Naive thymus-derived CD8-positive, alpha-beta T cell (primary cell): ENCODE measurements at regions not wholly inside any gene's neighbourhood (a gene's known extent, or its start where the extent isn't known, plus 50 kb on each side); places are given as distances from the start of the nearest gene placed in this dataset.
"Not testable (repeated sequence)": the region's sequence is repeated elsewhere in the genome, so short reads cannot be mapped to it uniquely, and the experiment has no call there.

Source experiments
- ATAC-seq, 2 donors: fragments of 150-1000 bp; cut with Tn5 transposase in 1 of 2; sonication (Bioruptor Pico), chemical (Tn5 transposase) in 1 of 2; 1 replicate in 1 of 2; 2 replicates in 1 of 2; pipeline ENCODE4 v1.10.0; 2021; ENCODE audit warnings: mild to moderate bottlenecking in 2 of 2, moderate library complexity in 2 of 2
- POLR2A ChIA-PET: fragments of 350-600 bp; sonication (Branson Sonifier 250); formaldehyde crosslinking; loops from one replicate; lab custom pipeline; 2021; ENCODE audit warnings: antibody characterized with exemption; lab: Charles Lee
- DNase-seq, 10 donors: peaks; one replicate each; pipeline versions ENCODE4 v3.0.0 to v3.0.0-alpha.2; 2020 to 2022
- H3K27ac Mint-ChIP-seq, 10 donors: one replicate each; pipeline ENCODE4 v1.8.0; 2020 to 2022; ENCODE audit warnings: mild to moderate bottlenecking in 10 of 10, mixed read lengths in 10 of 10, moderate library complexity in 4 of 10, inconsistent platforms in 1 of 10
- H3K27me3 Mint-ChIP-seq, 5 donors: one replicate each; pipeline ENCODE4 v1.8.0; 2021 to 2022; ENCODE audit warnings: mixed read lengths in 5 of 5
- H3K36me3 Mint-ChIP-seq, 3 donors: one replicate each; pipeline ENCODE4 v1.8.0; 2020 to 2022; ENCODE audit warnings: mixed read lengths in 3 of 3, mild to moderate bottlenecking in 2 of 3, inconsistent platforms in 1 of 3
- H3K4me1 Mint-ChIP-seq, 4 donors: one replicate each; pipeline ENCODE4 v1.8.0; 2021 to 2022; ENCODE audit warnings: mixed read lengths in 4 of 4
- H3K4me3 Mint-ChIP-seq, 10 donors: one replicate each; pipeline ENCODE4 v1.8.0; 2020 to 2022; ENCODE audit warnings: mild to moderate bottlenecking in 10 of 10, mixed read lengths in 10 of 10, moderate library complexity in 6 of 10, inconsistent platforms in 1 of 10
- H3K9me3 Mint-ChIP-seq, 9 donors: one replicate each; pipeline ENCODE4 v1.8.0; 2020 to 2022; ENCODE audit warnings: mixed read lengths in 9 of 9, mild to moderate bottlenecking in 3 of 9, inconsistent platforms in 1 of 9, moderate library complexity in 1 of 9

DNA sequence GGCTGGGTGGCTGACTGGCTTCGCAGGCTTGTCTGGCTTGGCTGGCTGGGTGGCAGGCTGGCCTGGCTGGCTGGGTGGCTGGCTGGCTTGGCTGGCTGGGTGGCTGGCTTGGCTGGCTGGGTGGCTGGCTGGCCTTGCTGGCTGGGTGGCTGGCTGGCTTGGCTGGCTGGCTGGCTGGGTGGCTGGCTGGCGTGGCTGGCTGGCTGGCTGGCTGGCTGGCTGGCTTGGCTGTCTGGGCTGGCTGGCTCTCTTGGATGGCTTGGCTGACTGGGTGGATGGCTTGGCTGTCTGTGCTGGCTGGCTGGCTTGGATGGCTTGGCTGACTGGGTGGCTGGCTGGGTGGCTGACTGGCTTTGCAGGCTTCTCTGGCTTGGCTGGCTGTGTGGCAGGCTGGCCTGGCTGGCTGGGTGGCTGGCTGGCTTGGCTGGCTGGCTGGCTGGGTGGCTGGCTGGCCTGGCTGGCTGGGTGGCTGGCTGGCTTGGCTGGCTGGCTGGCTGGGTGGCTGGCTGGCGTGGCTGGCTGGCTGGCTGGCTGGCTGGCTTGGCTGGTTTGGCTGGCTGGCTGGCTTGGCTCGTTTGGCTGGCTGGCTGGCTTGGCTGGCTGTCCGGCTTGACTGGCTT lies 2808.1 kb downstream of the RPIA start:
- peak in 1 of 10 donors; percentile 64 for DNase-seq
- H3K36me3 Mint-ChIP-seq, POLR2A ChIA-PET, H3K27ac Mint-ChIP-seq, ATAC-seq, H3K4me3 Mint-ChIP-seq, H3K27me3 Mint-ChIP-seq, H3K4me1 Mint-ChIP-seq: not testable (repeated sequence)
- peaks cover 0 to 23% (median 3%) of the 10 kb centered on the region in 9 donors for H3K9me3 Mint-ChIP-seq

- ATAC-seq, H3K36me3 Mint-ChIP-seq, H3K27ac Mint-ChIP-seq, POLR2A ChIA-PET, H3K4me3 Mint-ChIP-seq, H3K27me3 Mint-ChIP-seq, H3K4me1 Mint-ChIP-seq: not testable (repeated sequence)
- peak in 1 of 10 donors; percentile 64 for DNase-seq
- peaks cover 0 to 23% (median 1%) of the 10 kb centered on the region in 9 donors for H3K9me3 Mint-ChIP-seq
Measured at GRCh38 chr2:91500246-91500977, 2808.9 kb downstream of the RPIA start.

DNA sequence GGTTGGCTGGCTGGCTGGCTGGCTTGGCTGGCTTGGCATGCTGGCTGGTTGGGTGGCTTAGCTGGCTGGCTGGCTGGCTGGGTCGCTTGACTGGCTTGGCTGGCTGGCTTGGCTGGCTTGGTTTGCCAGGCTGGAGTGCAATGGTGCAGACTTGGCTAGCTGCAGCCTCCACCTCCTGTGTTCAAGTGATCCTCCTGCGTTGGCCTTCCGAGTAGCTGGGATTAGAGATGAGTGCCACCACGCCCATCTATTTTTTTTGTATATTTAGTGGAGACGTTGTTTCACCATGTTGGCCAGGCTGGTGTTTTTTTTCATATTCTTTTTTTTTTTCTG lies 2809.5 kb downstream of the RPIA start:
- ATAC-seq, POLR2A ChIA-PET, H3K27ac Mint-ChIP-seq, H3K4me3 Mint-ChIP-seq, DNase-seq, H3K36me3 Mint-ChIP-seq, H3K4me1 Mint-ChIP-seq, H3K27me3 Mint-ChIP-seq: not testable (repeated sequence)
- H3K9me3 Mint-ChIP-seq, result peaks cover 0 to 23% (median 0%) of the 10 kb centered on the region in 9 donors

- peaks cover 0 to 22% (median 0%) of the 10 kb centered on the region in 9 donors for H3K9me3 Mint-ChIP-seq
- peak in 1 of 10 donors; percentile 54 for DNase-seq
- POLR2A ChIA-PET, H3K4me3 Mint-ChIP-seq, H3K27ac Mint-ChIP-seq, H3K4me1 Mint-ChIP-seq, H3K36me3 Mint-ChIP-seq, ATAC-seq, H3K27me3 Mint-ChIP-seq: not testable (repeated sequence)
Measured at GRCh38 chr2:91501481-91502080, 2810.1 kb downstream of the RPIA start.

GRCh38 chr2:91503572-91503958 lies 2812.1 kb downstream of the RPIA start:
- H3K27me3 Mint-ChIP-seq, H3K4me3 Mint-ChIP-seq, ATAC-seq, POLR2A ChIA-PET, H3K4me1 Mint-ChIP-seq, H3K36me3 Mint-ChIP-seq, H3K27ac Mint-ChIP-seq: not testable (repeated sequence)
- peaks cover 0 to 18% (median 0%) of the 10 kb centered on the region in 9 donors for H3K9me3 Mint-ChIP-seq
- DNase-seq, result peak in 1 of 10 donors; percentile 37

- H3K27ac Mint-ChIP-seq, ATAC-seq, H3K27me3 Mint-ChIP-seq, POLR2A ChIA-PET, H3K4me3 Mint-ChIP-seq, H3K36me3 Mint-ChIP-seq, H3K4me1 Mint-ChIP-seq: not testable (repeated sequence)
- peak in 1 of 10 donors; percentile 56 for DNase-seq
- H3K9me3 Mint-ChIP-seq, result peaks cover 0 to 15% (median 0%) of the 10 kb centered on the region in 9 donors
Measured at GRCh38 chr2:91503959-91504741, 2812.7 kb downstream of the RPIA start.

- H3K9me3 Mint-ChIP-seq, H3K27me3 Mint-ChIP-seq, POLR2A ChIA-PET, DNase-seq, ATAC-seq, H3K4me1 Mint-ChIP-seq, H3K4me3 Mint-ChIP-seq, H3K36me3 Mint-ChIP-seq, H3K27ac Mint-ChIP-seq: not testable (repeated sequence)
Measured at GRCh38 chr2:91508816-91509215, 2817.3 kb downstream of the RPIA start.

GRCh38 chr2:91509276-91509675 lies 2817.8 kb downstream of the RPIA start:
- H3K9me3 Mint-ChIP-seq, ATAC-seq, H3K36me3 Mint-ChIP-seq, H3K27ac Mint-ChIP-seq, H3K4me3 Mint-ChIP-seq, H3K27me3 Mint-ChIP-seq, POLR2A ChIA-PET, H3K4me1 Mint-ChIP-seq: not testable (repeated sequence)
- DNase-seq, result peak in 1 of 10 donors; percentile 23

DNA sequence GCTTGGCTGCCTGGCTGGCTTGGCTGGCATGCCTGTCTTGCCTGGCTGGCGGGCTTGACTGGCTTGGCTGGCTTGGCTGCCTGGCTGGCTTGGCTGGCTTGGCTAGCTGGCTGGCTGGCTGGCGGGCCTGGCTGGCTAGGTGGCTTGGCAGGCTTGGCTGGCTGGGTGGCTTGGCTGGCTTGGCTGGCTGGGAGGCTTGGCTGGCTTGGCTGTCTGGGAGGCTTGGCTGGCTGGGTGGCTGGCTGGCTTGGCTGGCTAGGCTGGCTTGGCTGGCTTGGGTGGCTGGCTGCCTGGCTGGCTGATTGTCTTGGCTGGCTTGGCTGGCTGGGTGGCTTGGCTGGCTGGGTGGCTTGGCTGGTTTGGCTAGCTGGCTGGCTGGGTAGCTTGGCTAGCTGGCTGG lies 2819.7 kb downstream of the RPIA start:
- ATAC-seq, H3K27ac Mint-ChIP-seq, DNase-seq, H3K27me3 Mint-ChIP-seq, H3K4me3 Mint-ChIP-seq, H3K9me3 Mint-ChIP-seq, H3K36me3 Mint-ChIP-seq, H3K4me1 Mint-ChIP-seq, POLR2A ChIA-PET: not testable (repeated sequence)

DNA sequence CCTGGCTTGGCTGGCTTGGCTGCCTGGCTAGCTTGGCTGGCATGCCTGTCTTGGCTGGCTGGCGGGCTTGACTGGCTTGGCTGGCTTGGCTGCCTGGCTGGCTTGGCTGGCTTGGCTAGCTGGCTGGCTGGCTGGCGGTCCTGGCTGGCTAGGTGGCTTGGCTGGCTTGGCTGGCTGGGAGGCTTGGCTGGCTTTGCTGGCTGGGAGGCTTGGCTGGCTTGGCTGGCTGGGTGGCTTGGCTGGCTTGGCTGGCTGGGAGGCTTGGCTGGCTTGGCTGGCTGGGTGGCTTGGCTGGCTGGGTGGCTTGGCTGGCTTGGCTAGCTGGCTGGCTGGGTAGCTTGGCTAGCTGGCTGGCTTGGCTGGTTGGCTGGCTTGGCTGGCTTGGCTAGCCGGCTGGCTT lies 2824.5 kb downstream of the RPIA start:
- H3K27ac Mint-ChIP-seq, H3K36me3 Mint-ChIP-seq, POLR2A ChIA-PET, ATAC-seq, H3K4me1 Mint-ChIP-seq, H3K4me3 Mint-ChIP-seq, H3K9me3 Mint-ChIP-seq, H3K27me3 Mint-ChIP-seq: not testable (repeated sequence)
- DNase-seq, result peak in 1 of 10 donors; percentile 38

DNA sequence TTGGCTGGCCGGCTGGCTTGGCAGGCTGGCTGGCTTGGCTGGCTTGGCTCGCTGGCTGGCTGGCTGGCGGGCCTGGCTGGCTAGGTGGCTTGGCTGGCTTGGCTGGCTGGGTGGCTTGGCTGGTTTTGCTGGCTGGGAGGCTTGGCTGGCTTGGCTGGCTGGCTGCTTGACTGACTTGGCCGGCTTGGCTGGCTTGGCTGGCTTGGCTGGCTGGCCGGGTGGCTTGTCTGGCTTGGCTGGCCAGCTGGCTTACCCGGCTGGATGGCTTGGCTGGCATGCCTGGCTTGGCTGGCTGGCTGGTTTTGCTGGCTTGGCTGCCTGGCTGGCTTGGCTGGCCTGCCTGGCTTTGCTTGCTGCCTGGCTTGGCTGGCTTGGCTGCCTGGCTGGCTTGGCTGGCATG lies 2825.2 kb downstream of the RPIA start:
- H3K4me3 Mint-ChIP-seq, DNase-seq, POLR2A ChIA-PET, H3K9me3 Mint-ChIP-seq, H3K4me1 Mint-ChIP-seq, H3K27me3 Mint-ChIP-seq, H3K27ac Mint-ChIP-seq, H3K36me3 Mint-ChIP-seq, ATAC-seq: not testable (repeated sequence)

- POLR2A ChIA-PET, H3K27ac Mint-ChIP-seq, H3K4me1 Mint-ChIP-seq, H3K9me3 Mint-ChIP-seq, H3K4me3 Mint-ChIP-seq, ATAC-seq, H3K36me3 Mint-ChIP-seq, H3K27me3 Mint-ChIP-seq: not testable (repeated sequence)
- DNase-seq, result peak in 1 of 10 donors; percentile 54
Measured at GRCh38 chr2:91517846-91518245, 2826.4 kb downstream of the RPIA start.

- H3K27me3 Mint-ChIP-seq, H3K9me3 Mint-ChIP-seq, ATAC-seq, H3K4me1 Mint-ChIP-seq, H3K27ac Mint-ChIP-seq, POLR2A ChIA-PET, H3K36me3 Mint-ChIP-seq, H3K4me3 Mint-ChIP-seq: not testable (repeated sequence)
- peak in 1 of 10 donors; percentile 37 for DNase-seq
Measured at GRCh38 chr2:91518361-91518981, 2827.0 kb downstream of the RPIA start.
